DOHH2 (cell line): ENCODE measurements at regions not wholly inside any gene's neighbourhood (a gene's known extent, or its start where the extent isn't known, plus 50 kb on each side); places are given as distances from the start of the nearest gene placed in this dataset.

Experiments used
- CTCF ChIP-seq: fragments of 200-600 bp; sonication (generic); IDR thresholded peaks from one replicate; pipeline ENCODE4 v1.5.1; 2014; ENCODE audit warnings: antibody characterized with exemption, mild to moderate bottlenecking, low read depth, low read length; ENCODE audit not compliant: poor library complexity, severe bottlenecking
- EZH2phosphoT487 ChIP-seq: fragments of 200-600 bp; sonication (generic); IDR thresholded peaks from 2 replicates; pipeline ENCODE4 v1.6.1; 2017; ENCODE audit warnings: borderline replicate concordance, mild to moderate bottlenecking, antibody characterized with exemption, low read length, moderate library complexity, mixed read lengths

GRCh38 chr10:44260286-44260928, 124.5 kb downstream of the CXCL12 start:
- TF ChIP-seq CTCF (no peak), EZH2phosphoT487 (no peak)
